Activated naive CD4-positive, alpha-beta T cell treated with anti-CD3 and anti-CD28 coated beads for 36 hours (primary cell): ENCODE measurements at regions not wholly inside any gene's neighbourhood (a gene's known extent, or its start where the extent isn't known, plus 50 kb on each side); places are given as distances from the start of the nearest gene placed in this dataset.

Experiments used
- CTCF ChIA-PET: fragments of 350-600 bp; sonication (Branson Sonifier 250); formaldehyde crosslinking; loops from one replicate; lab custom pipeline; 2021; ENCODE audit warnings: antibody characterized with exemption; lab: Charles Lee
- DNase-seq: peaks from one replicate; pipeline ENCODE4 v3.0.0-alpha.2; 2020
- H3K27ac Mint-ChIP-seq: one replicate; pipeline ENCODE4 v1.8.0; 2021; ENCODE audit warnings: mild to moderate bottlenecking, mixed read lengths
- H3K27me3 Mint-ChIP-seq: one replicate; pipeline ENCODE4 v1.8.0; 2021; ENCODE audit warnings: low read depth, mixed read lengths
- H3K36me3 Mint-ChIP-seq: one replicate; pipeline ENCODE4 v1.8.0; 2021; ENCODE audit warnings: low read depth, mixed read lengths
- H3K4me1 Mint-ChIP-seq: one replicate; pipeline ENCODE4 v1.8.0; 2021; ENCODE audit warnings: low read depth, mixed read lengths
- H3K4me3 Mint-ChIP-seq: one replicate; pipeline ENCODE4 v1.8.0; 2021; ENCODE audit warnings: mild to moderate bottlenecking, moderate library complexity, mixed read lengths
- H3K9me3 Mint-ChIP-seq: one replicate; pipeline ENCODE4 v1.8.0; 2021; ENCODE audit warnings: mixed read lengths
- intact Hi-C: fragments of 100-400 bp; cut with micrococcal nuclease; formaldehyde crosslinking; loops from one replicate; pipeline ENCODE4 v1.15.1; 2023

DNA sequence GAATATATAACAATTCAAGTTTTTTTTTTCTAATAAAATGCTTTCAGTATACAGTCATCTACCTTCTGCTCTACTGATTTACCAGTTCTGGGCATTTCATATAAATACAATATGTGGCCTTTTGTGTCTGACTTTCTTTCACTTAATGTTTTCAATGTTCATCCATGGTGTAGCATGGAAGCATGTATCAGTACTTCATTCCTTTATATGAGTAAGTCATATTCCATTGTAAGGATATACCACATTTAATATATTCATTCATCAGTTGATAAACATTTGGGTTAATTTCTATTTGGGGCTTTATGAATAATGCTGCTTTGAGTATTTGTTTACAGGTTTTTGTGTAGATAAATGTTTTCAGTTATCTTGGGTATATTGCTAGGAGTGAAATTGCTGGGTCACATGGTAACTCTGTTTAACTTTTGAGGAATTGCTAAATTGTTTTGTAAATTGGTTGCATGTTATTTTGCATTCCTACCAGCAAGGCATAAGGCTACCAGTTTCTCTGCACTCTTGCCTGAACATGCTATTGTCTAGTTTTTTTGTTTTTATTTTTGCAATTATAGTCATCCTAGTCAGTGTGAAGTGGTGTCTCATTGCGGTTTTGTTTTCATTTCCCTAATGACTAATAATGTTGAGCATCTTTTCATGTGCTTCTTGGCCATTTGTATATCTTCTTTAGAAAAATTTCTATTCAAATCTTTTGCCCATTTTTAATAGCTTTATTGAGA, 206.1 kb downstream of the TM2D1 start:
- intact Hi-C loops = no loop called here
- H3K9me3 Mint-ChIP-seq = no peaks in the 10 kb centered on the region
- DNase-seq = no peak
- no peak overlapping the region for H3K4me3 Mint-ChIP-seq
- CTCF ChIA-PET = no interaction called here
- no peaks in the 10 kb centered on the region for H3K4me1 Mint-ChIP-seq
- peaks cover 2% of the 10 kb centered on the region for H3K27me3 Mint-ChIP-seq
- H3K36me3 Mint-ChIP-seq = no peaks in the 10 kb centered on the region
- no peak overlapping the region for H3K27ac Mint-ChIP-seq

DNA sequence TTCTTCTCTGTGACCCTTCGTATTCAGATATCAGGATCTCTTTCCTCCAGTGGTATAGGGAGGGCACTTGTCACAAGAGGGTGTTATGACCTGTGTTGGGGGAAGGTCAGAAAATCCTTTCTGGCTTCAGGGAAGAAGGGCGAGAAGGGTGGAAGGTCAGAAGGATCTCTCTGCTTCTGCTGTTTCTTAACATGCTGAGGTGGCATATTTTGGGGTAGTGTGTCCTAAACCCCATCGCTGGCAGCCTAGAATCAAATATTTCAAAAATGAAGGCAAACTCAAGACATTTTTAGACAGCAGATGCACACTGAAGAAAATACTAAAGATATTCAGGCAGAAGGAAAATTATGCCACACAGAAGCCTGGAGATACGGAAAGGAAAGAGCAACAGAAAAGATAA, 207.6 kb downstream of the TM2D1 start:
- H3K9me3 Mint-ChIP-seq = no peaks in the 10 kb centered on the region
- H3K27me3 Mint-ChIP-seq = no peaks in the 10 kb centered on the region
- no peaks in the 10 kb centered on the region for H3K36me3 Mint-ChIP-seq
- no peak overlapping the region for H3K4me3 Mint-ChIP-seq
- no peaks in the 10 kb centered on the region for H3K4me1 Mint-ChIP-seq
- no peak overlapping the region for H3K27ac Mint-ChIP-seq
- DNase-seq = no peak
- CTCF ChIA-PET = no interaction called here
- intact Hi-C loops = no loop called here

DNA sequence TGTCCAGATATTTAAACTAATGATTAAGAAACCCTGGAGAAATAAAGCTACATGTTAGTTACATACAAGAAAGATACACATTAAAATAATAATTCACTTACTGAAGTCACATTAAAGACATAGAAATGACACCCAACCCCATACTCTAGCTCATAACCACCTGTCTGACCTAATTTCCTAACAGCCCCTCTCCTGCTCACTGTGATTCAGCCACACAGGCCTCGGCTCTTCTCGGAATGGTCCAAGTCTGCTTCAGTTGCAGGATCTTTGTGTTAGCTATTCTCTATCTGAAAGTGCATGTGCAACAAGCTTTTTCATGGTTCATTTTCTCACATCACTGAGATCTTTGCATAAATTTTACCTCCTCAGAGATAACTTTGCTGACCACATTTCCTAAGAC, 209.8 kb downstream of the TM2D1 start:
- Mint-ChIP-seq H3K27ac (no peak overlapping the region), H3K27me3 (no peaks in the 10 kb centered on the region), H3K4me3 (no peak overlapping the region), H3K4me1 (no peaks in the 10 kb centered on the region), H3K36me3 (no peaks in the 10 kb centered on the region), H3K9me3 (no peaks in the 10 kb centered on the region)
- CTCF ChIA-PET = interaction anchor here (0.6 kb wide), 1 partner anchor 1257 kb away, joined by 3 read pairs; no protein-coding TSS in a partner anchor
- no peak for DNase-seq
- intact Hi-C loops = no loop called here
